RWPE2 (cell line): ENCODE measurements at regions not wholly inside any gene's neighbourhood (a gene's known extent, or its start where the extent isn't known, plus 50 kb on each side); places are given as distances from the start of the nearest gene placed in this dataset.

Experiments used
- ATAC-seq: fragments of 200-7000 bp; cut with Tn5 transposase; 3 replicates; pipeline ENCODE4 v1.9.1; 2021; ENCODE audit warnings: low read depth
- DNase-seq: peaks from one replicate; pipeline ENCODE4 v3.0.0-alpha.2; 2020; ENCODE audit warnings: low spot score
- H3K27ac ChIP-seq: fragments of 450-650 bp; 2 replicates; pipeline ENCODE4 v1.5.1; 2017; ENCODE audit warnings: mild to moderate bottlenecking; ENCODE audit not compliant: poor library complexity, severe bottlenecking
- H3K27me3 ChIP-seq: fragments of 250-450 bp; sonication (Bioruptor Pico); 2 replicates; pipeline ENCODE4 v1.5.1; 2021; ENCODE audit warnings: mild to moderate bottlenecking, moderate library complexity; ENCODE audit not compliant: insufficient read depth, poor library complexity, severe bottlenecking
- H3K36me3 ChIP-seq: fragments of 250-450 bp; sonication (Bioruptor Pico); 2 replicates; pipeline ENCODE4 v1.5.1; 2020; ENCODE audit warnings: low read depth, mild to moderate bottlenecking, moderate library complexity
- H3K4me1 ChIP-seq: fragments of 250-450 bp; sonication (Bioruptor Pico); 2 replicates; pipeline ENCODE4 v1.5.1; 2021; ENCODE audit warnings: mild to moderate bottlenecking, moderate library complexity; ENCODE audit not compliant: insufficient read depth, poor library complexity, severe bottlenecking
- H3K4me3 ChIP-seq: fragments of 250-450 bp; sonication (Bioruptor Pico); 2 replicates; pipeline ENCODE4 v1.5.1; 2021; ENCODE audit warnings: mild to moderate bottlenecking, moderate library complexity; ENCODE audit not compliant: severe bottlenecking
- H3K9me3 ChIP-seq: fragments of 250-450 bp; sonication (Bioruptor Pico); 2 replicates; pipeline ENCODE4 v1.5.1; 2021; ENCODE audit warnings: mild to moderate bottlenecking, moderate library complexity; ENCODE audit not compliant: severe bottlenecking
- TF ChIP-seq, protein P1 (sequence below): fragments of 450-650 bp; IDR thresholded peaks from one replicate; pipeline ENCODE4 v1.5.1; 2017; ENCODE audit warnings: mild to moderate bottlenecking, moderate library complexity; ENCODE audit not compliant: poor library complexity, severe bottlenecking

DNA sequence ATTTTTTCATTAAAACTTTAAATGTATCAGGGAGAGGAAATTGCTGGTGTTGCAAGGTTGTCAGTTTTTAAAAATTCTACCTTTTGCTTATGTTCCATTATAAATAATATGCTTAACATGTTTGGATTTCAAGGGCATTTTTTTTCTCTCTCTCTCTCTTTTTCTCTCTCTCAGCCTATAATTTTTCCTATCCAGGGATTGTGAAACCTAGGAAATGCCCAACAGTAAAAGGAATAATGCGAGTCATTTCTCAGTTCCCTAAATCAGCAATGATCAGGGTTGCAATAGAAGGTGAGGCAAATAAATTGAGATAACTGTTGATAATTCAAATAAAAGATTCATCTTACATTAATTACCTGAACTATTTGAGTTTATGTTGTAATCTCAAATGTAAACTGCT lies 53.2 kb upstream of the IFNGR1 start:
- Histone ChIP-seq H3K4me3 (no peak overlapping the region), H3K27me3 (no peaks in the 10 kb centered on the region), H3K36me3 (0 out of 2 replicates have a peak, but pooled peaks cover 4% of the 10 kb centered on the region), H3K9me3 (no peaks in the 10 kb centered on the region), H3K4me1 (no peaks in the 10 kb centered on the region), H3K27ac (no peak overlapping the region)
- TF ChIP-seq, protein P1, sequence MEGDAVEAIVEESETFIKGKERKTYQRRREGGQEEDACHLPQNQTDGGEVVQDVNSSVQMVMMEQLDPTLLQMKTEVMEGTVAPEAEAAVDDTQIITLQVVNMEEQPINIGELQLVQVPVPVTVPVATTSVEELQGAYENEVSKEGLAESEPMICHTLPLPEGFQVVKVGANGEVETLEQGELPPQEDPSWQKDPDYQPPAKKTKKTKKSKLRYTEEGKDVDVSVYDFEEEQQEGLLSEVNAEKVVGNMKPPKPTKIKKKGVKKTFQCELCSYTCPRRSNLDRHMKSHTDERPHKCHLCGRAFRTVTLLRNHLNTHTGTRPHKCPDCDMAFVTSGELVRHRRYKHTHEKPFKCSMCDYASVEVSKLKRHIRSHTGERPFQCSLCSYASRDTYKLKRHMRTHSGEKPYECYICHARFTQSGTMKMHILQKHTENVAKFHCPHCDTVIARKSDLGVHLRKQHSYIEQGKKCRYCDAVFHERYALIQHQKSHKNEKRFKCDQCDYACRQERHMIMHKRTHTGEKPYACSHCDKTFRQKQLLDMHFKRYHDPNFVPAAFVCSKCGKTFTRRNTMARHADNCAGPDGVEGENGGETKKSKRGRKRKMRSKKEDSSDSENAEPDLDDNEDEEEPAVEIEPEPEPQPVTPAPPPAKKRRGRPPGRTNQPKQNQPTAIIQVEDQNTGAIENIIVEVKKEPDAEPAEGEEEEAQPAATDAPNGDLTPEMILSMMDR = no peak
- ATAC-seq (no peak), DNase-seq (no peak)

DNA sequence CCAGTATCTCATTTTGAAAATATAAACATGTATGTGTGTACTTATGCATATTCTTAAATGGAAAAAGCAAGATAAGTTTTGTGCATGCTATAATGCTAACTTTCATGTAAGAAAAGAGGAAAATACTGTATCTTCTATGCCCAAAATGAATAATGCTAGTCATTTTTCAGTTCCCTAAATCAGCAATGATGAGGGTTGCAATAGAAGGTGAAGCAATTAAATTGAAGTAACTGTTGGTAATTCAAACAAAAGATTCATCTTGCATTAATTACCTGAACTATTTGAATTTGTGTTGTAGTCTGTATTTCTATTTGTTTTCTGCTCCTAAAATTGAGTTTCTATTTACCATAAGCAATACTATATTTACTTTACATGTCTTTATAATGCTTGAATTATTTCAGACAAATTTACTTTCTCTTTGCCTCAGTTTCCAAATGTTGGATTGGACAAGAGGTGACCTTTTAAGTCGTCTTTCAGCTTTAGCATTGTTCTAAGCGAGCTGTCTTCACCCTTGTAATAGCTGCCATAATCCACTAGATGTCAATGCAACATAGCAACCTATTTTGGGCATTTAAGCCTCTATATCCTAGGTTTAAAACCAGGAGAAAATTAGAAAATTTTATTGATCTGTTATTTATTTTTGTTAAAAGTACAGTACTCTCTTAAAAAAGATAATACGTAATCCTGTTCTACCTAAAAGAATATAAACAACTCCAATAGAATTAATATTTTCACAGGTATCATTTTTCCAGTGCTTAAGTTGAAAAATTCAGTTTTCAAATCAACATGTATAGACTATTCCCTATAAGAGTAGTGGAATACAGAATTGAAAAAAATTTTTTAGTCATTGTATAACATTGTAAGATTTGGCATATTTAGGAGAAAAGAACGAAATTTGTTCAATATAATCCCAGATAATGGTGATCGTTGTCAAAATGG lies 52.3 kb upstream of the IFNGR1 start:
- TF ChIP-seq, protein P1 = peak; percentile 94
- H3K27me3 ChIP-seq = no peaks in the 10 kb centered on the region
- DNase-seq (no peak), ATAC-seq (peak; percentile 68; the same call in 2 of the 3 replicates)
- no peak overlapping the region for H3K27ac ChIP-seq
- H3K4me3 ChIP-seq = no peak overlapping the region
- H3K36me3 ChIP-seq = 0 out of 2 replicates have a peak, but pooled peaks cover 4% of the 10 kb centered on the region
- H3K4me1 ChIP-seq = no peaks in the 10 kb centered on the region
- no peaks in the 10 kb centered on the region for H3K9me3 ChIP-seq

DNA sequence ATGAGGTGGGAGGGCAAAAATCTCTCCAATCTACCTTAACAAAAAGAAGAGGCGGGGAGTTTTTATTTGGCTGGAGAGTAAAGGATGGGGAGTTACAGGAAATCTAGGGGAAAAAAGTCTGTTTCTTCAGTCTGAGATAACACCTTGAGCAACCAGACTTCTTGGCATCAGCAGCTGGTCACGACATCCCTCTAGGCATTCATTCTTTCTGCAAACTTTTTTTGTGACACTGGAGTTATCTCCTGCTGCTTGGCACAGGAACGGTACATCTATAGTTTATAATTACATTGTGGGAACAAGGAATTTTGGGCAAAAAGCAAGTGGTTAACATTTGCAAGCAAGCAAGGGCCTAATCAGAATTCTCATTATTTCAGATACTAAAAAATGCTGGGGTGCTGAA lies 50.6 kb upstream of the IFNGR1 start:
- ATAC-seq = no peak
- Histone ChIP-seq H3K27ac (no peak overlapping the region), H3K27me3 (no peaks in the 10 kb centered on the region), H3K9me3 (no peaks in the 10 kb centered on the region), H3K4me1 (no peaks in the 10 kb centered on the region), H3K4me3 (no peak overlapping the region), H3K36me3 (0 out of 2 replicates have a peak, but pooled peaks cover 4% of the 10 kb centered on the region)
- TF ChIP-seq, protein P1 = no peak
- no peak for DNase-seq

DNA sequence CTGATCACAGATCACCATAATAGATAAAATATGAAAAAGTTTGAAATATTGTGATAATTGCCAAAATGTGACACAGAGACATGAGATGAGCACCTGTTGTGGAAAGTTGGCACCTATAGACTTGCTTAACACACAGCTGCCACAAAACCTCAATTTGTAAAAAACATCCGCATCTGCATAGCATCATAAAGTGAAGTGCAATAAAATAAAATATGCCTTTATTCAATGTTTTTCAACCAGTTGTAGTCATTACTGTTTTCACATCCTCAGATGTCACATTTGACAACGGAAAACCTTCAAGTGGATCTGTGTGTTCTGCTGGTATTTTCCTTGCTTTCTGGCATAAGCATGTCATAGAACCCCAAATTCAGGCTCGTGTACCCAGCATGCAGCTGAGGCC lies 50.2 kb upstream of the IFNGR1 start:
- TF ChIP-seq, protein P1 = no peak
- no peaks in the 10 kb centered on the region for H3K4me1 ChIP-seq
- DNase-seq = no peak
- H3K36me3 ChIP-seq = 0 out of 2 replicates have a peak, but pooled peaks cover 4% of the 10 kb centered on the region
- no peak overlapping the region for H3K4me3 ChIP-seq
- no peaks in the 10 kb centered on the region for H3K9me3 ChIP-seq
- ATAC-seq = no peak
- no peaks in the 10 kb centered on the region for H3K27me3 ChIP-seq
- H3K27ac ChIP-seq = no peak overlapping the region
